ENCODE measurements at regions not wholly inside any gene's neighbourhood (a gene's known extent, or its start where the extent isn't known, plus 50 kb on each side); places are given as distances from the start of the nearest gene placed in this dataset.

- DNase-seq (ENCODE audit: low read depth in 1 of 2, low spot score in 1 of 2) = peak; percentile 8 to 60
- TF ChIP-seq SPI1 (IDR thresholded peaks at IDR 0.05; ENCODE audit: borderline replicate concordance, low read depth) = no peak
- peak; percentile 48 for TF ChIP-seq CTCF (IDR thresholded peaks at IDR 0.05; ENCODE audit: insufficient read depth, low read length)
These were observed 113.2 kb downstream of the VIP start for GRCh38 chr6:152863618-152864326.

GRCh38 chr6:152874267-152874666, 108.6 kb downstream of the FBXO5 start:
- TF ChIP-seq POLR2AphosphoS5 (IDR thresholded peaks at IDR 0.05; ENCODE audit: low read depth) (no peak), GABPA (IDR thresholded peaks at IDR 0.05; ENCODE audit: low read depth) (no peak), REST (IDR thresholded peaks at IDR 0.05; ENCODE audit: insufficient replicate concordance, low read depth) (no peak), SPI1 (IDR thresholded peaks at IDR 0.05; ENCODE audit: borderline replicate concordance, low read depth) (no peak), CTCF (IDR thresholded peaks at IDR 0.05; ENCODE audit: insufficient read depth, low read length) (no peak)
- no peak for DNase-seq (ENCODE audit: low read depth in 1 of 2, low spot score in 1 of 2)
- Histone ChIP-seq H3K27ac (replicated peaks) (no peak overlapping the region), H3K4me3 (replicated peaks; ENCODE audit: insufficient read depth, low read length) (no peak overlapping the region), H3K27me3 (ENCODE audit: insufficient read depth, poor library complexity, severe bottlenecking) (peaks cover 2% of the 10 kb centered on the region)

More at GRCh38 chr6:152863618-152864326, 113.2 kb downstream of the VIP start:
- Histone ChIP-seq H3K27ac (replicated peaks) (no peak overlapping the region), H3K4me3 (replicated peaks; ENCODE audit: insufficient read depth, low read length) (no peak overlapping the region), H3K27me3 (ENCODE audit: insufficient read depth, poor library complexity, severe bottlenecking) (no peaks in the 10 kb centered on the region)

GRCh38 chr6:152874846-152875568, 107.8 kb downstream of the FBXO5 start:
- no peak overlapping the region for H3K27ac ChIP-seq (replicated peaks)
- no peak overlapping the region for H3K4me3 ChIP-seq (replicated peaks; ENCODE audit: insufficient read depth, low read length)
- TF ChIP-seq POLR2AphosphoS5 (IDR thresholded peaks at IDR 0.05; ENCODE audit: low read depth) (no peak), CTCF (IDR thresholded peaks at IDR 0.05; ENCODE audit: insufficient read depth, low read length) (no peak), GABPA (IDR thresholded peaks at IDR 0.05; ENCODE audit: low read depth) (no peak), SPI1 (IDR thresholded peaks at IDR 0.05; ENCODE audit: borderline replicate concordance, low read depth) (no peak), REST (IDR thresholded peaks at IDR 0.05; ENCODE audit: insufficient replicate concordance, low read depth) (no peak)
- peaks cover 2% of the 10 kb centered on the region for H3K27me3 ChIP-seq (ENCODE audit: insufficient read depth, poor library complexity, severe bottlenecking)
- DNase-seq (ENCODE audit: low read depth in 1 of 2, low spot score in 1 of 2) = no peak
